GM12864 (cell line): ENCODE measurements at regions not wholly inside any gene's neighbourhood (a gene's known extent, or its start where the extent isn't known, plus 50 kb on each side); places are given as distances from the start of the nearest gene placed in this dataset.

Experiments used
- DNase-seq: peaks from one replicate; pipeline ENCODE4 v3.0.0-alpha.2; 2011; ENCODE audit warnings: low read depth
- H3K4me3 ChIP-seq: 2 replicates; pipeline ENCODE4 v1.5.1; 2011; ENCODE audit warnings: mild to moderate bottlenecking, low read depth, low read length, control low read depth
- CTCF ChIP-seq: IDR thresholded peaks from 2 replicates; pipeline ENCODE4 v1.5.1; 2011; ENCODE audit warnings: low read depth, mild to moderate bottlenecking, moderate library complexity, low read length, control low read depth, inconsistent platforms; ENCODE audit errors: missing control alignments

- no peak for DNase-seq
- H3K4me3 ChIP-seq: no peak overlapping the region
- TF ChIP-seq CTCF: no peak
Measured at GRCh38 chr11:69365558-69365957, 71.6 kb downstream of the MYEOV start.

- TF ChIP-seq CTCF: no peak
- no peak for DNase-seq
- no peak overlapping the region for H3K4me3 ChIP-seq
Measured at GRCh38 chr11:69366591-69366990, 72.6 kb downstream of the MYEOV start.

DNA sequence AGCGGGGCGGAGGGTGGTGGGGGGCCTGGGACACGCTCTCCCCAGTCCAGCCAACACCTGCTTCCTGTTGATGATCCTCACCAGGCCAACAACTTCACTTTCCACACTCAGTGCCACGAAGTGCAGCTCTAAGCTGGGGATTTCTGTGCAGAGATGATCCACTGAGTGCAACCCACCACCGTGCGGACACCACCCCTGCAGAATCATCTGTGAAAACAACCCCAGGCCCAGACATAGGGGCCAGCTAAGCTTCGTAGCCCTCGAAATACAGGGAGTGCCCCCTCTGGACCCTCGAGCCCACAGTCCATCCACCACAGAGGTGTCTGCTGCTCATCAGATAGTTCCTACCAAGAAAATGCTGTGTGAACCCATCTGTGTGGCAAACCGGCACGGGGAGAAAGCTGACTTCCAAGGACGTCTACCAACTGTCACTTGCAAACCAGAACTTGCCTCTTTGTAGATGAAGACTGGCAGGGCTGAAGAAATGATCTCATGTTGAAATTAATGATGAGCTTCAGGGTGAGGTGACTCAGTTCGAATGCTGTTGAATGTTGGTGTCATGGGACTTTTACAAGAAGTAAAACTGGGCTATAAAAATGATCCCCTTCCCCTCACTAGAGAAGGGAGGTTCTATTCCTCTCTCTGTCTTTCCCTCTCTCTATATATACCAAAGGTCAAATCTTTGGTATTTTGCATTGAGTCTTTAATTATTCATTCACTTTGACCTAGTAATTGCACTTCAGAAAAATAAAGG, 73.4 kb downstream of the MYEOV start:
- no peak for DNase-seq
- no peak for TF ChIP-seq CTCF
- no peak overlapping the region for H3K4me3 ChIP-seq

- TF ChIP-seq CTCF: no peak
- no peak for DNase-seq
- H3K4me3 ChIP-seq: no peak overlapping the region
Measured at GRCh38 chr11:69368119-69368880, 74.3 kb downstream of the MYEOV start.

DNA sequence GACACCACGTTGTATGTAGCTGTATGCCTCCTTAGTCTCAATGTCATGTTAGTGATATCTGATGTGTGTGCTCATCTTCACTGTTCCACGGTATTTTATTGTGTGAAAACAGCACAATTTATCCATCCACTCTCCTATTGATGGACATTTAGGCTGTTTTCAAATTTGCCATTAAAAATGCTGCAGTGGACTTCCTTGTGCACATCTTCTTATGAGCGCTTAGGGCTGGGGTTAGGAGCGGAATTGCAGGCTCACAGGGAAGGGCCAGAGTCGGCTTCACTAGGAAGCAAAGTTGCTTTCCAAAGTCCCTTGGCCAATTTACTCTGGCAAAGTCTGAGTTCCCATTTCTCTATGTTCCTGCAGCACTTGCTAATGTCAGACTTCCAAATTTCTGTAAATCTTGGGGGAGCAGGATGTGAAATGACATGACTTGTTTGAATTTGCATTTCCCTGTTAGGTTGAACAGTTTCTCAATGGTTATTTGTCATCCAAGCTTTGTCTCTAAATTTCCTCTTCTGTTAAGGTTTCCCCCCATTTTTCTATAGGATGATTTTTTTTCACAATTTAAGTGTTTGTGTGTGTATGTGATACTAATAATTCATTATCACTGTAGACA, 75.4 kb downstream of the MYEOV start:
- TF ChIP-seq CTCF: no peak
- no peak overlapping the region for H3K4me3 ChIP-seq
- no peak for DNase-seq

DNA sequence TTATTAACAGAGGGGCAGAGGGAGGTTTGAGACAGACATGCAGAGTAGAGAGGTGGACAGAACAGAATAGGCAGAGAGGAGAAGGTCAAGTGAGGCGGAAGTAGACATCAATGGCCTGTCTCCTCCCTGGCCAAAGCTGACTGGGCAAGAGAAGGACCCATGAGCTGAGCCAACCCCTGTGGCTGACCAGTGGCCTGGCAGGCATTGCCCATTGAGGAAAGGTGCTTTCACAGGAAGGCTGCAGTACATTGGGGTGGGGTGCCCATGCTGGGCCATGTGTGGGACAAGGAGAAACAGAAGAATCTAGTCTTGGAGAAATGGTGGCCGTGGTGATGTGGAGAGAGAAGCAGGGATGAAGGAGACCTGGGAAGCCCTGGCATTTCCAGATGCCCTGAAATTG, 76.0 kb downstream of the MYEOV start:
- DNase-seq: no peak
- no peak for TF ChIP-seq CTCF
- H3K4me3 ChIP-seq: no peak overlapping the region
